Sigmoid colon (tissue), 6 donors: ENCODE measurements at regions not wholly inside any gene's neighbourhood (a gene's known extent, or its start where the extent isn't known, plus 50 kb on each side); places are given as distances from the start of the nearest gene placed in this dataset.

Experiments
- DNase-seq: peaks from one replicate; pipeline ENCODE4 v3.0.0-alpha.2; 2019
- H3K27ac ChIP-seq, 4 donors: fragments of 200-600 bp; sonication (generic); one replicate each; pipeline ENCODE4 v1.5.1; 2016 to 2019; ENCODE audit warnings: mild to moderate bottlenecking in 1 of 4
- H3K27me3 ChIP-seq, 3 donors: fragments of 200-600 bp; sonication (generic); one replicate each; pipeline ENCODE4 v1.5.1; 2019; ENCODE audit warnings: mild to moderate bottlenecking in 1 of 3
- H3K36me3 ChIP-seq, 4 donors: fragments of 200-600 bp; sonication (generic); one replicate each; pipeline ENCODE4 v1.5.1; 2016 to 2019
- H3K4me1 ChIP-seq, 4 donors: fragments of 200-600 bp; sonication (generic); one replicate each; pipeline ENCODE4 v1.5.1; 2017 to 2019
- H3K4me3 ChIP-seq, 4 donors: fragments of 200-600 bp; sonication (generic); one replicate each; pipeline ENCODE4 v1.5.1; 2017 to 2019; ENCODE audit warnings: mild to moderate bottlenecking in 2 of 4, moderate library complexity in 1 of 4
- H3K9me3 ChIP-seq, 4 donors: fragments of 200-600 bp in 3 of 4; sonication (generic) in 3 of 4; one replicate each; pipeline versions ENCODE4 v1.5.1 to v1.6.1; 2013 to 2019
- CTCF ChIP-seq, 4 experiments: fragments of 450-650 bp in 3 of 4; fragments of 200-600 bp in 1 of 4; IDR thresholded peaks; one replicate each; pipeline ENCODE4 v1.5.1; 2016 to 2019; ENCODE audit warnings: antibody characterized with exemption in 4 of 4, mild to moderate bottlenecking in 3 of 4, moderate library complexity in 2 of 4
- EP300 ChIP-seq, 4 donors: sonication (generic); formaldehyde crosslinking; IDR thresholded peaks; one replicate each; pipeline ENCODE4 v1.6.1; 2017; ENCODE audit warnings: antibody characterized with exemption in 4 of 4
- POLR2A ChIP-seq, 2 donors: fragments of 450-650 bp; IDR thresholded peaks; one replicate each; pipeline ENCODE4 v1.6.1; 2016; ENCODE audit warnings: antibody characterized with exemption in 2 of 2, mild to moderate bottlenecking in 2 of 2, moderate library complexity in 2 of 2
- POLR2AphosphoS5 ChIP-seq, 4 donors: sonication (generic); formaldehyde crosslinking; IDR thresholded peaks; one replicate each; pipeline ENCODE4 v1.6.1; 2017; ENCODE audit warnings: antibody characterized with exemption in 4 of 4
- WGBS, 2 donors: extraction: QIAGEN DNeasy Blood & Tissue Kit; methylation state at CpG; one replicate each; pipeline ENCODE4 v1.1.7; 2013; 5-methylcytosine and 5-hydroxymethylcytosine counted together
- intact Hi-C: fragments of 100-400 bp; cut with DNase I; formaldehyde crosslinking; loops from one replicate; pipeline ENCODE4 v1.15.1; 2023
- donor health status: healthy with polysubstance abuse.
- donor health status: healthy.

GRCh38 chr6:164303102-164303964, 888.8 kb downstream of the QKI start:
- Histone ChIP-seq H3K9me3 (peaks cover 0 to 3% (median 0%) of the 10 kb centered on the region in 4 donors), H3K27ac (peak overlapping the region in 1 of 4 donors; percentile 12), H3K36me3 (no peaks in the 10 kb centered on the region), H3K4me1 (no peaks in the 10 kb centered on the region), H3K27me3 (no peaks in the 10 kb centered on the region), H3K4me3 (no peak overlapping the region)
- peak; percentile 77 for DNase-seq
- intact Hi-C loops: no loop called here
- TF ChIP-seq POLR2A (IDR thresholded peaks at IDR 0.05) (no peak), CTCF (IDR thresholded peaks at IDR 0.05) (no peak), EP300 (IDR thresholded peaks at IDR 0.05) (no peak), POLR2AphosphoS5 (IDR thresholded peaks at IDR 0.05) (no peak)
- WGBS, 2 donors: 75 to 78% methylated on average over 5 of the region's 5 CpGs

- WGBS, 2 donors: 83 to 86% methylated on average over 4 of the region's 4 CpGs
- no peak for TF ChIP-seq CTCF (IDR thresholded peaks at IDR 0.05)
- TF ChIP-seq POLR2AphosphoS5 (IDR thresholded peaks at IDR 0.05): no peak
- no peak for TF ChIP-seq POLR2A (IDR thresholded peaks at IDR 0.05)
- TF ChIP-seq EP300 (IDR thresholded peaks at IDR 0.05): no peak
- Histone ChIP-seq H3K27ac (no peak overlapping the region), H3K4me3 (no peak overlapping the region), H3K4me1 (no peaks in the 10 kb centered on the region), H3K9me3 (peaks cover 0 to 2% (median 0%) of the 10 kb centered on the region in 4 donors), H3K36me3 (no peaks in the 10 kb centered on the region), H3K27me3 (no peaks in the 10 kb centered on the region)
- intact Hi-C loops: no loop called here
- DNase-seq: no peak
Measured at GRCh38 chr6:164296411-164296810, 881.9 kb downstream of the QKI start.

GRCh38 chr6:164294047-164294784, 879.7 kb downstream of the QKI start:
- TF ChIP-seq POLR2AphosphoS5 (IDR thresholded peaks at IDR 0.05) (no peak), EP300 (IDR thresholded peaks at IDR 0.05) (no peak), POLR2A (IDR thresholded peaks at IDR 0.05) (no peak), CTCF (IDR thresholded peaks at IDR 0.05) (no peak)
- Histone ChIP-seq H3K36me3 (no peaks in the 10 kb centered on the region), H3K27me3 (no peaks in the 10 kb centered on the region), H3K9me3 (peaks cover 0 to 5% (median 0%) of the 10 kb centered on the region in 4 donors), H3K4me1 (no peaks in the 10 kb centered on the region), H3K4me3 (no peak overlapping the region), H3K27ac (no peak overlapping the region)
- intact Hi-C loops: no loop called here
- WGBS, 2 donors: 88 to 89% methylated on average over 9 of the region's 9 CpGs
- no peak for DNase-seq

GRCh38 chr6:164291224-164291623, 876.7 kb downstream of the QKI start:
- no peak overlapping the region for H3K4me3 ChIP-seq
- no peak overlapping the region for H3K27ac ChIP-seq
- H3K4me1 ChIP-seq: no peaks in the 10 kb centered on the region
- DNase-seq: no peak
- H3K9me3 ChIP-seq: peaks cover 0 to 5% (median 2%) of the 10 kb centered on the region in 4 donors
- no peaks in the 10 kb centered on the region for H3K27me3 ChIP-seq
- TF ChIP-seq CTCF (IDR thresholded peaks at IDR 0.05): no peak
- TF ChIP-seq POLR2A (IDR thresholded peaks at IDR 0.05): no peak
- TF ChIP-seq POLR2AphosphoS5 (IDR thresholded peaks at IDR 0.05): no peak
- no peak for TF ChIP-seq EP300 (IDR thresholded peaks at IDR 0.05)
- no peaks in the 10 kb centered on the region for H3K36me3 ChIP-seq
- intact Hi-C loops: no loop called here
